Keratinocyte (primary cell): ENCODE measurements at regions not wholly inside any gene's neighbourhood (a gene's known extent, or its start where the extent isn't known, plus 50 kb on each side); places are given as distances from the start of the nearest gene placed in this dataset.

Source experiments
- DNase-seq: peaks from one replicate; pipeline ENCODE4 v3.0.0-alpha.2; 2011; ENCODE audit warnings: low read depth, missing footprints, low spot score
- FAIRE-seq: peaks from 2 replicates; lab custom pipeline; 2011; peaks lifted over from hg19 to GRCh38; lab: Jason Lieb, UNC
- H2AFZ ChIP-seq: 2 replicates; pipeline ENCODE4 v1.6.0; 2012; ENCODE audit warnings: low read length, control low read depth, inconsistent platforms; ENCODE audit not compliant: control insufficient read depth
- H3K27ac ChIP-seq: 2 replicates; pipeline ENCODE4 v1.5.1; 2011; ENCODE audit warnings: low read length; ENCODE audit not compliant: control insufficient read depth, insufficient read depth
- H3K27me3 ChIP-seq: 3 replicates; pipeline ENCODE4 v1.6.0; 2011; ENCODE audit warnings: low read length; ENCODE audit not compliant: control insufficient read depth, insufficient read depth; ENCODE audit errors: extremely low read depth
- H3K36me3 ChIP-seq, 2 experiments: 2 replicates in 1 of 2; 3 replicates in 1 of 2; pipeline ENCODE4 v1.5.1; 2011; ENCODE audit warnings: low read length in 2 of 2, mild to moderate bottlenecking in 1 of 2; ENCODE audit not compliant: control insufficient read depth in 2 of 2, insufficient read depth in 2 of 2; ENCODE audit errors: extremely low read depth in 1 of 2
- H3K4me1 ChIP-seq: 3 replicates; pipeline ENCODE4 v1.5.1; 2011; ENCODE audit warnings: low read length; ENCODE audit not compliant: control insufficient read depth, insufficient read depth; ENCODE audit errors: extremely low read depth
- H3K4me2 ChIP-seq: 3 replicates; pipeline ENCODE4 v1.6.0; 2011; ENCODE audit warnings: low read depth, low read length; ENCODE audit not compliant: control insufficient read depth, insufficient read depth; ENCODE audit errors: extremely low read depth
- H3K4me3 ChIP-seq, 3 experiments: fragments of 200-600 bp in 1 of 3; sonication (generic) in 1 of 3; 2 replicates in 2 of 3; 3 replicates in 1 of 3; pipeline ENCODE4 v1.5.1; 2011 to 2016; ENCODE audit warnings: low read length in 3 of 3, mild to moderate bottlenecking in 3 of 3, control low read depth in 2 of 3, inconsistent platforms in 1 of 3, low read depth in 1 of 3, mixed read lengths in 1 of 3, mixed run types in 1 of 3, moderate library complexity in 1 of 3; ENCODE audit not compliant: control insufficient read depth in 2 of 3, insufficient read depth in 2 of 3; ENCODE audit errors: extremely low read depth in 1 of 3
- H3K79me2 ChIP-seq: 2 replicates; pipeline ENCODE4 v1.6.0; 2012; ENCODE audit warnings: low read length; ENCODE audit not compliant: control insufficient read depth, insufficient read depth
- H3K9ac ChIP-seq: 3 replicates; pipeline ENCODE4 v1.6.0; 2011; ENCODE audit warnings: low read length; ENCODE audit not compliant: control insufficient read depth, insufficient read depth; ENCODE audit errors: extremely low read depth
- H3K9me1 ChIP-seq: 3 replicates; pipeline ENCODE4 v1.6.0; 2011; ENCODE audit warnings: low read length; ENCODE audit not compliant: control insufficient read depth, insufficient read depth; ENCODE audit errors: extremely low read depth
- H3K9me3 ChIP-seq: 2 replicates; pipeline ENCODE4 v1.5.1; 2012; ENCODE audit warnings: low read depth, low read length; ENCODE audit not compliant: control insufficient read depth
- H4K20me1 ChIP-seq: 3 replicates; pipeline ENCODE4 v1.6.0; 2011; ENCODE audit warnings: low read length; ENCODE audit not compliant: control insufficient read depth, insufficient read depth; ENCODE audit errors: extremely low read depth
- CTCF ChIP-seq, 3 experiments: IDR thresholded peaks in 1 of 3; conservative IDR thresholded peaks in 1 of 3; optimal IDR thresholded peaks in 1 of 3; 2 replicates in 2 of 3; 3 replicates in 1 of 3; pipeline versions ENCODE3 to v1.5.1; 2011; ENCODE audit warnings: low read length in 3 of 3, mild to moderate bottlenecking in 3 of 3, moderate library complexity in 2 of 3, control low read depth in 1 of 3, inconsistent platforms in 1 of 3; ENCODE audit not compliant: insufficient read depth in 2 of 3; ENCODE audit errors: extremely low read depth in 1 of 3
- EZH2 ChIP-seq: IDR thresholded peaks from one replicate; pipeline ENCODE4 v1.6.1; 2012; ENCODE audit warnings: inconsistent platforms, mild to moderate bottlenecking, low read length, moderate library complexity
- dilution Hi-C: fragments of 300-500 bp; cut with MboI; formaldehyde crosslinking; loops from one replicate; pipeline ENCODE4 v1.7.0; 2020; ENCODE audit warnings: low sequenced_read_pairs; ENCODE audit not compliant: extremely low pct_ligation_motif_present

DNA sequence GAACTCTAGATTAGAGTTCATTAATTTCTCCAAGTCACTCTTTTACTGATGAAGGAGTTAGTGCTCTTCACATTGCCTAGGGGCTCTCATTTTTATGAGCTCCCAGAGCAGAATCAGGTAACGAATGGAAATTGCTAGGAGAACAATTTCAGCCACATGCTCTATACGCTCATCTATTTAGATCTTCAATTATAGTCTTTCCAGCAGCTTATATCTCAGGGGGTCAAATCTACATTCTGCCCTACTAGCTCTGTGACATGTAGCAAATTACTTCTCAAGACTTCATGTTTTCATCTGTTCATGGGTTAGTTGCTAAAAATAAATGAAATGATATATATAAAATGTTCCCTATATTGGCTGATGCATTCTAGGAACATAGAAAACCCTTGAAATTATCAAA is 183.6 kb downstream of the PLPP3 start:
- Histone ChIP-seq H2AFZ (no peak overlapping the region), H3K9me3 (no peaks in the 10 kb centered on the region), H3K27ac (no peak overlapping the region), H3K79me2 (no peaks in the 10 kb centered on the region), H3K9ac (no peak overlapping the region), H3K4me1 (no peaks in the 10 kb centered on the region), H3K9me1 (no peaks in the 10 kb centered on the region), H3K27me3 (no peaks in the 10 kb centered on the region), H3K4me2 (no peak overlapping the region), H3K36me3 (no peaks in the 10 kb centered on the region), H3K4me3 (no peak overlapping the region), H4K20me1 (no peaks in the 10 kb centered on the region)
- dilution Hi-C loops, result no loop called here
- DNase-seq (no peak), FAIRE-seq (no peak)
- TF ChIP-seq CTCF (optimal IDR thresholded peaks at IDR 0.05 in 1 of 3, IDR thresholded peaks at IDR 0.05 in 1 of 3, conservative IDR thresholded peaks at IDR 0.05 in 1 of 3; ENCODE audit: extremely low read depth in 1 of 3, insufficient read depth in 2 of 3, low read length in 3 of 3) (no peak), EZH2 (no peak)

- no peaks in the 10 kb centered on the region for H3K27me3 ChIP-seq
- FAIRE-seq, result no peak
- no peak for TF ChIP-seq EZH2
- no peak for TF ChIP-seq CTCF (optimal IDR thresholded peaks at IDR 0.05 in 1 of 3, IDR thresholded peaks at IDR 0.05 in 1 of 3, conservative IDR thresholded peaks at IDR 0.05 in 1 of 3; ENCODE audit: extremely low read depth in 1 of 3, insufficient read depth in 2 of 3, low read length in 3 of 3)
- H3K9me3 ChIP-seq, result no peaks in the 10 kb centered on the region
- H3K9ac ChIP-seq, result no peak overlapping the region
- no peaks in the 10 kb centered on the region for H3K9me1 ChIP-seq
- no peak overlapping the region for H3K27ac ChIP-seq
- H3K4me3 ChIP-seq, result no peak overlapping the region
- H3K36me3 ChIP-seq, result no peaks in the 10 kb centered on the region
- dilution Hi-C loops, result no loop called here
- no peak overlapping the region for H2AFZ ChIP-seq
- no peaks in the 10 kb centered on the region for H3K79me2 ChIP-seq
- no peak for DNase-seq
- no peak overlapping the region for H3K4me2 ChIP-seq
- no peaks in the 10 kb centered on the region for H3K4me1 ChIP-seq
- H4K20me1 ChIP-seq, result no peaks in the 10 kb centered on the region
Observed at GRCh38 chr1:56394298-56394697, 185.1 kb downstream of the PLPP3 start.
